CD14-positive monocyte (primary cell): ENCODE measurements at regions not wholly inside any gene's neighbourhood (a gene's known extent, or its start where the extent isn't known, plus 50 kb on each side); places are given as distances from the start of the nearest gene placed in this dataset.

Experiments
- DNase-seq, 3 donors: peaks; one replicate each; pipeline ENCODE4 v3.0.0-alpha.2; 2011 to 2022
- H2AFZ ChIP-seq: 2 replicates; pipeline ENCODE4 v1.6.0; 2012; ENCODE audit warnings: mild to moderate bottlenecking, low read depth, low read length, inconsistent platforms; ENCODE audit not compliant: insufficient read depth, poor library complexity, severe bottlenecking
- H3K27ac ChIP-seq, 2 donors: 1 replicate in 1 of 2; 2 replicates in 1 of 2; pipeline ENCODE4 v1.5.1; 2012 to 2013; ENCODE audit warnings: low read length in 2 of 2, control low read depth in 1 of 2, inconsistent platforms in 1 of 2, low read depth in 1 of 2, mild to moderate bottlenecking in 1 of 2
- H3K27me3 ChIP-seq, 2 donors: one replicate each; pipeline versions ENCODE4 v1.6.0 to v1.6.1; 2011 to 2013; ENCODE audit warnings: low read length in 2 of 2; ENCODE audit not compliant: control insufficient read depth in 2 of 2, insufficient read depth in 2 of 2
- H3K36me3 ChIP-seq, 2 donors: replicated peaks in 1 of 2; 1 replicate in 1 of 2; 2 replicates in 1 of 2; pipeline versions ENCODE4 v1.5.1 to v1.6.1; 2012 to 2013; ENCODE audit warnings: low read length in 2 of 2, control low read depth in 1 of 2, inconsistent platforms in 1 of 2, mild to moderate bottlenecking in 1 of 2; ENCODE audit not compliant: insufficient read depth in 2 of 2, control insufficient read depth in 1 of 2
- H3K4me1 ChIP-seq, 2 donors: 1 replicate in 1 of 2; 2 replicates in 1 of 2; pipeline versions ENCODE4 v1.5.1 to v1.6.1; 2012 to 2013; ENCODE audit warnings: low read length in 2 of 2, control low read depth in 1 of 2, inconsistent platforms in 1 of 2, mild to moderate bottlenecking in 1 of 2, moderate library complexity in 1 of 2; ENCODE audit not compliant: insufficient read depth in 2 of 2, control insufficient read depth in 1 of 2
- H3K4me2 ChIP-seq: replicated peaks from 2 replicates; pipeline ENCODE3; 2012; ENCODE audit warnings: low read length, moderate library complexity, mild to moderate bottlenecking; ENCODE audit not compliant: poor library complexity, severe bottlenecking; ENCODE audit errors: extremely low read depth
- H3K4me3 ChIP-seq, 3 experiments: fragments of 200-600 bp in 1 of 3; sonication (generic) in 1 of 3; replicated peaks in 1 of 3; 1 replicate in 2 of 3; 2 replicates in 1 of 3; pipeline ENCODE4 v1.5.1; 2011 to 2013; ENCODE audit warnings: low read length in 3 of 3, mild to moderate bottlenecking in 3 of 3, control low read depth in 2 of 3, low read depth in 2 of 3, inconsistent platforms in 1 of 3, moderate library complexity in 1 of 3
- H3K79me2 ChIP-seq: 2 replicates; pipeline ENCODE4 v1.6.0; 2012; ENCODE audit warnings: mild to moderate bottlenecking, control low read depth, inconsistent platforms, low read length, moderate library complexity; ENCODE audit not compliant: insufficient read depth
- H3K9ac ChIP-seq: 2 replicates; pipeline ENCODE4 v1.6.0; 2017; ENCODE audit warnings: low read length, mild to moderate bottlenecking; ENCODE audit not compliant: insufficient read depth, poor library complexity, severe bottlenecking
- H3K9me3 ChIP-seq, 2 donors: replicated peaks in 1 of 2; 1 replicate in 1 of 2; 2 replicates in 1 of 2; pipeline versions ENCODE4 v1.5.1 to v1.6.1; 2012 to 2013; ENCODE audit warnings: low read length in 2 of 2, control low read depth in 1 of 2; ENCODE audit not compliant: control insufficient read depth in 1 of 2, insufficient read depth in 1 of 2
- H4K20me1 ChIP-seq: 2 replicates; pipeline ENCODE4 v1.6.0; 2012; ENCODE audit warnings: mild to moderate bottlenecking, low read length, control low read depth, moderate library complexity; ENCODE audit not compliant: insufficient read depth
- H3K27ac Mint-ChIP-seq, 7 donors: one replicate each; pipeline ENCODE4 v1.8.0; 2020; ENCODE audit warnings: mild to moderate bottlenecking in 7 of 7, mixed read lengths in 7 of 7, moderate library complexity in 6 of 7, inconsistent platforms in 2 of 7
- H3K27me3 Mint-ChIP-seq, 3 donors: one replicate each; pipeline ENCODE4 v1.8.0; 2021 to 2022; ENCODE audit warnings: low read depth in 3 of 3, mild to moderate bottlenecking in 3 of 3, mixed read lengths in 3 of 3, moderate library complexity in 3 of 3, inconsistent platforms in 1 of 3
- H3K36me3 Mint-ChIP-seq, 2 donors: one replicate each; pipeline ENCODE4 v1.8.0; 2020; ENCODE audit warnings: mixed read lengths in 2 of 2, inconsistent platforms in 1 of 2, mild to moderate bottlenecking in 1 of 2
- H3K4me1 Mint-ChIP-seq: one replicate; pipeline ENCODE4 v1.8.0; 2020; ENCODE audit warnings: mild to moderate bottlenecking, mixed read lengths
- H3K4me3 Mint-ChIP-seq, 2 donors: one replicate each; pipeline ENCODE4 v1.8.0; 2020; ENCODE audit warnings: mild to moderate bottlenecking in 2 of 2, mixed read lengths in 2 of 2, moderate library complexity in 1 of 2
- H3K9me3 Mint-ChIP-seq, 7 donors: one replicate each; pipeline ENCODE4 v1.8.0; 2020 to 2022; ENCODE audit warnings: mixed read lengths in 7 of 7, mild to moderate bottlenecking in 6 of 7, moderate library complexity in 6 of 7, inconsistent platforms in 2 of 7
- CTCF ChIP-seq: fragments of 200-600 bp; IDR thresholded peaks from one replicate; pipeline ENCODE4 v1.8.0; 2022; ENCODE audit warnings: antibody characterized with exemption, mild to moderate bottlenecking
- WGBS: methylation state at CpG from one replicate; pipeline ENCODE4 v1.1.5; 2013; ENCODE audit warnings: missing lambda C conversion rate; ENCODE audit not compliant: insufficient coverage; 5-methylcytosine and 5-hydroxymethylcytosine counted together
- intact Hi-C, 2 donors: fragments of 100-400 bp; cut with micrococcal nuclease; formaldehyde crosslinking; loops; one replicate each; pipeline versions ENCODE4 v1.15.0 to v1.15.1; 2023

- no peaks in the 10 kb centered on the region for H3K36me3 Mint-ChIP-seq
- no peak overlapping the region for H3K4me2 ChIP-seq
- H3K36me3 ChIP-seq: no peaks in the 10 kb centered on the region
- no peak overlapping the region for H3K4me3 ChIP-seq
- no peak overlapping the region for H3K4me3 Mint-ChIP-seq
- H4K20me1 ChIP-seq: no peaks in the 10 kb centered on the region
- no peak for TF ChIP-seq CTCF
- no peak overlapping the region for H3K9ac ChIP-seq
- H3K27ac Mint-ChIP-seq: no peak overlapping the region
- no peaks in the 10 kb centered on the region for H3K4me1 Mint-ChIP-seq
- no peaks in the 10 kb centered on the region for H3K4me1 ChIP-seq
- intact Hi-C loops: no loop called here
- H2AFZ ChIP-seq: no peak overlapping the region
- no peaks in the 10 kb centered on the region for H3K27me3 Mint-ChIP-seq
- no peaks in the 10 kb centered on the region for H3K27me3 ChIP-seq
- H3K27ac ChIP-seq: no peak overlapping the region
- H3K9me3 ChIP-seq: no peaks in the 10 kb centered on the region
- no peaks in the 10 kb centered on the region for H3K79me2 ChIP-seq
- H3K9me3 Mint-ChIP-seq: peaks cover 0 to 17% (median 6%) of the 10 kb centered on the region in 7 donors
- DNase-seq: no peak
Measured at GRCh38 chr1:68826836-68827235, 330.0 kb upstream of the DEPDC1 start.

GRCh38 chr1:68827261-68827660, 330.4 kb upstream of the DEPDC1 start:
- no peaks in the 10 kb centered on the region for H3K36me3 Mint-ChIP-seq
- intact Hi-C loops: no loop called here

More at GRCh38 chr1:68827261-68827660, 330.4 kb upstream of the DEPDC1 start:
- Histone ChIP-seq H3K27me3 (no peaks in the 10 kb centered on the region), H3K9me3 (no peaks in the 10 kb centered on the region), H3K9ac (no peak overlapping the region), H2AFZ (no peak overlapping the region), H3K4me3 (no peak overlapping the region), H4K20me1 (no peaks in the 10 kb centered on the region), H3K27ac (no peak overlapping the region), H3K36me3 (no peaks in the 10 kb centered on the region), H3K79me2 (no peaks in the 10 kb centered on the region), H3K4me2 (no peak overlapping the region), H3K4me1 (no peaks in the 10 kb centered on the region)
- H3K27ac Mint-ChIP-seq: no peak overlapping the region
- H3K9me3 Mint-ChIP-seq: peaks cover 0 to 15% (median 6%) of the 10 kb centered on the region in 7 donors
- no peaks in the 10 kb centered on the region for H3K4me1 Mint-ChIP-seq
- no peak for TF ChIP-seq CTCF
- 80% methylated on average over 1 of the region's 2 CpGs for WGBS
- no peaks in the 10 kb centered on the region for H3K27me3 Mint-ChIP-seq
- DNase-seq: no peak
- no peak overlapping the region for H3K4me3 Mint-ChIP-seq
